H1 (cell line): ENCODE measurements at regions not wholly inside any gene's neighbourhood (a gene's known extent, or its start where the extent isn't known, plus 50 kb on each side); places are given as distances from the start of the nearest gene placed in this dataset.

Experiments used
- CTCF ChIA-PET: fragments of 300-600 bp; sonication (Branson Sonifier 250); formaldehyde crosslinking; loops from one replicate; lab custom pipeline; 2021; ENCODE audit not compliant: partially characterized antibody; lab: Charles Lee
- POLR2A ChIA-PET: fragments of 300-600 bp; sonication (Branson Sonifier 250); formaldehyde crosslinking; loops from one replicate; lab custom pipeline; 2021; ENCODE audit warnings: inconsistent platforms; ENCODE audit not compliant: partially characterized antibody; lab: Charles Lee
- DNase-seq, 2 experiments: peaks; one replicate each; pipeline versions ENCODE4 v3.0.0 to v3.0.0-alpha.2; 2010 to 2022; ENCODE audit warnings: low spot score in 2 of 2, low read depth in 1 of 2, mixed read lengths in 1 of 2
- FAIRE-seq: peaks from 2 replicates; lab custom pipeline; 2011; peaks lifted over from hg19 to GRCh38; lab: Jason Lieb, UNC
- H2AFZ ChIP-seq: 2 replicates; pipeline ENCODE4 v1.8.1; 2012; ENCODE audit warnings: low read length, inconsistent platforms
- H2AK5ac ChIP-seq: 2 replicates; pipeline ENCODE4 v1.6.1; 2013; ENCODE audit warnings: low read depth, low read length
- H2BK120ac ChIP-seq: replicated peaks from 2 replicates; pipeline ENCODE3; 2013; ENCODE audit warnings: low read depth, low read length, inconsistent platforms
- H2BK12ac ChIP-seq: 2 replicates; pipeline ENCODE4 v1.6.1; 2013; ENCODE audit warnings: low read depth, low read length
- H2BK15ac ChIP-seq: 2 replicates; pipeline ENCODE4 v1.6.1; 2013; ENCODE audit warnings: low read length
- H2BK20ac ChIP-seq: 2 replicates; pipeline ENCODE4 v1.6.1; 2013; ENCODE audit warnings: low read length
- H2BK5ac ChIP-seq: 2 replicates; pipeline ENCODE4 v1.6.1; 2013; ENCODE audit warnings: low read depth, low read length
- H3K14ac ChIP-seq: 2 replicates; pipeline ENCODE4 v1.6.1; 2013; ENCODE audit warnings: inconsistent platforms; ENCODE audit not compliant: insufficient read length
- H3K18ac ChIP-seq: 2 replicates; pipeline ENCODE4 v1.6.1; 2013; ENCODE audit warnings: low read length; ENCODE audit errors: extremely low read depth
- H3K23ac ChIP-seq: 2 replicates; pipeline ENCODE4 v1.6.1; 2013; ENCODE audit warnings: inconsistent platforms; ENCODE audit not compliant: insufficient read length
- H3K23me2 ChIP-seq: 2 replicates; pipeline ENCODE4 v1.6.1; 2013; ENCODE audit warnings: low read depth, low read length
- H3K27ac ChIP-seq: 2 replicates; pipeline ENCODE4 v1.6.1; 2011; ENCODE audit warnings: low read depth, low read length, inconsistent platforms
- H3K27me3 ChIP-seq, 4 experiments: replicated peaks in 1 of 4; 1 replicate in 1 of 4; 2 replicates in 3 of 4; pipeline versions ENCODE4 v1.6.1 to v1.8.1; 2011 to 2013; ENCODE audit warnings: low read length in 3 of 4, mild to moderate bottlenecking in 3 of 4, inconsistent platforms in 2 of 4, mixed read lengths in 2 of 4, moderate library complexity in 1 of 4; ENCODE audit not compliant: control insufficient read depth in 3 of 4, insufficient read depth in 3 of 4; ENCODE audit errors: extremely low read depth in 1 of 4
- H3K36me3 ChIP-seq, 4 experiments: 2 replicates each; pipeline versions ENCODE4 v1.6.1 to v1.8.1; 2011 to 2013; ENCODE audit warnings: mild to moderate bottlenecking in 4 of 4, low read length in 3 of 4, moderate library complexity in 2 of 4, control low read depth in 1 of 4, inconsistent platforms in 1 of 4; ENCODE audit not compliant: insufficient read depth in 4 of 4, control insufficient read depth in 2 of 4
- H3K4ac ChIP-seq: replicated peaks from 2 replicates; pipeline ENCODE3; 2013; ENCODE audit warnings: low read length, low read depth, mixed read lengths, inconsistent platforms; ENCODE audit not compliant: insufficient read length
- H3K4me1 ChIP-seq, 4 experiments: replicated peaks in 1 of 4; 1 replicate in 1 of 4; 2 replicates in 3 of 4; pipeline versions ENCODE4 v1.6.1 to v1.8.1; 2011 to 2013; ENCODE audit warnings: low read length in 3 of 4, inconsistent platforms in 2 of 4, mixed read lengths in 1 of 4; ENCODE audit not compliant: insufficient read depth in 4 of 4, control insufficient read depth in 3 of 4
- H3K4me2 ChIP-seq, 2 experiments: 2 replicates each; pipeline versions ENCODE4 v1.6.1 to v1.8.1; 2011 to 2013; ENCODE audit warnings: low read depth in 2 of 2, low read length in 2 of 2, control low read depth in 1 of 2, inconsistent platforms in 1 of 2, mild to moderate bottlenecking in 1 of 2; ENCODE audit not compliant: insufficient read depth in 1 of 2
- H3K4me3 ChIP-seq, 4 experiments: fragments of 200-600, 300-600 bp in 1 of 4; sonication (generic), shearing (Covaris generic), sonication (Bioruptor Twin) in 1 of 4; 2 replicates each; pipeline versions ENCODE4 v1.5.1 to v1.8.1; 2011 to 2016; ENCODE audit warnings: low read length in 4 of 4, low read depth in 3 of 4, control low read depth in 2 of 4, inconsistent platforms in 2 of 4, mild to moderate bottlenecking in 2 of 4, mixed read lengths in 1 of 4, moderate library complexity in 1 of 4; ENCODE audit not compliant: insufficient read depth in 2 of 4; ENCODE audit errors: extremely low read depth in 1 of 4
- H3K56ac ChIP-seq: replicated peaks from 2 replicates; pipeline ENCODE3; 2013; ENCODE audit warnings: low read depth, mild to moderate bottlenecking, mixed read lengths, low read length, inconsistent platforms; ENCODE audit not compliant: insufficient read length
- H3K79me1 ChIP-seq: 2 replicates; pipeline ENCODE4 v1.6.1; 2013; ENCODE audit warnings: low read depth, low read length, control low read depth
- H3K79me2 ChIP-seq, 2 experiments: 2 replicates each; pipeline versions ENCODE4 v1.6.1 to v1.8.1; 2012 to 2013; ENCODE audit warnings: low read length in 2 of 2, mild to moderate bottlenecking in 2 of 2, inconsistent platforms in 1 of 2; ENCODE audit not compliant: insufficient read depth in 2 of 2, control insufficient read depth in 1 of 2
- H3K9ac ChIP-seq, 4 experiments: replicated peaks in 1 of 4; 1 replicate in 1 of 4; 2 replicates in 3 of 4; pipeline versions ENCODE4 v1.6.1 to v1.8.1; 2011 to 2013; ENCODE audit warnings: low read depth in 3 of 4, low read length in 3 of 4, control low read depth in 2 of 4, mild to moderate bottlenecking in 2 of 4, moderate library complexity in 2 of 4, inconsistent platforms in 1 of 4; ENCODE audit errors: extremely low read depth in 1 of 4
- H3K9me3 ChIP-seq, 2 experiments: 2 replicates each; pipeline versions ENCODE4 v1.6.1 to v1.8.1; 2012 to 2013; ENCODE audit warnings: mild to moderate bottlenecking in 2 of 2, moderate library complexity in 2 of 2, control low read depth in 1 of 2, inconsistent platforms in 1 of 2, low read depth in 1 of 2, low read length in 1 of 2, mixed read lengths in 1 of 2; ENCODE audit not compliant: insufficient read depth in 2 of 2
- H4K20me1 ChIP-seq, 2 experiments: replicated peaks in 1 of 2; 2 replicates each; pipeline versions ENCODE3 to v1.8.1; 2011 to 2013; ENCODE audit warnings: inconsistent platforms in 2 of 2, low read length in 2 of 2, mild to moderate bottlenecking in 1 of 2; ENCODE audit not compliant: insufficient read depth in 2 of 2, control insufficient read depth in 1 of 2
- H4K5ac ChIP-seq: 2 replicates; pipeline ENCODE4 v1.6.1; 2013; ENCODE audit warnings: low read length, low read depth, mixed read lengths, inconsistent platforms; ENCODE audit not compliant: insufficient read length
- H4K8ac ChIP-seq: 2 replicates; pipeline ENCODE4 v1.8.0; 2013; ENCODE audit warnings: mild to moderate bottlenecking, moderate library complexity, low read length, inconsistent platforms; ENCODE audit not compliant: insufficient read depth; ENCODE audit errors: extremely low read depth
- H4K91ac ChIP-seq: replicated peaks from 2 replicates; pipeline ENCODE3; 2013; ENCODE audit warnings: low read length, mixed read lengths, inconsistent platforms; ENCODE audit not compliant: insufficient read length
- CBX5 ChIP-seq: fragments of 300-800, 300-1000 bp; sonication (generic); IDR thresholded peaks from 2 replicates; pipeline ENCODE4 v1.7.1; 2016; ENCODE audit warnings: antibody characterized with exemption, low read length, low read depth
- CHD2 ChIP-seq: IDR thresholded peaks from 2 replicates; pipeline ENCODE4 v1.6.1; 2012; ENCODE audit warnings: low read length, improper control_type of control experiment
- HDAC2 ChIP-seq, 2 experiments: fragments of 300-600 bp in 1 of 2; sonication (generic) in 1 of 2; IDR thresholded peaks; 2 replicates each; pipeline ENCODE4 v1.6.1; 2011 to 2012; ENCODE audit warnings: low read depth in 2 of 2, low read length in 2 of 2, mild to moderate bottlenecking in 2 of 2, moderate library complexity in 2 of 2, borderline replicate concordance in 1 of 2, inconsistent platforms in 1 of 2
- POLR2A ChIP-seq, 2 experiments: IDR thresholded peaks; 1 replicate in 1 of 2; 2 replicates in 1 of 2; pipeline ENCODE4 v1.6.1; 2011; ENCODE audit warnings: low read depth in 2 of 2, low read length in 2 of 2, mild to moderate bottlenecking in 2 of 2; ENCODE audit errors: control extremely low read depth in 1 of 2
- SIN3A ChIP-seq, 2 experiments: IDR thresholded peaks in 1 of 2; conservative IDR thresholded peaks in 1 of 2; 2 replicates each; pipeline ENCODE4 v1.6.1; 2011 to 2012; ENCODE audit warnings: low read length in 2 of 2, improper control_type of control experiment in 1 of 2, low read depth in 1 of 2, mild to moderate bottlenecking in 1 of 2
- SIRT6 ChIP-seq: IDR thresholded peaks from one replicate; pipeline ENCODE4 v1.7.1; 2012; ENCODE audit warnings: low read length, inconsistent platforms
- SRF ChIP-seq: IDR thresholded peaks from 2 replicates; pipeline ENCODE4 v1.6.1; 2011; ENCODE audit warnings: mild to moderate bottlenecking, low read depth, low read length, moderate library complexity
- WGBS, 2 experiments: shearing (Covaris generic) in 1 of 2; methylation state at CpG; one replicate each; pipeline versions ENCODE4 v1.1.6 to v1.1.7; 2013 to 2015; ENCODE audit warnings: low lambda C conversion rate in 2 of 2, mixed read lengths in 2 of 2, inconsistent platforms in 1 of 2, low coverage in 1 of 2, missing lambda C conversion rate in 1 of 2; ENCODE audit not compliant: insufficient replicate concordance in 2 of 2, insufficient coverage in 1 of 2, insufficient read length in 1 of 2; ENCODE audit errors: extremely low coverage in 1 of 2, missing lambda C conversion rate in 1 of 2; 5-methylcytosine and 5-hydroxymethylcytosine counted together

DNA sequence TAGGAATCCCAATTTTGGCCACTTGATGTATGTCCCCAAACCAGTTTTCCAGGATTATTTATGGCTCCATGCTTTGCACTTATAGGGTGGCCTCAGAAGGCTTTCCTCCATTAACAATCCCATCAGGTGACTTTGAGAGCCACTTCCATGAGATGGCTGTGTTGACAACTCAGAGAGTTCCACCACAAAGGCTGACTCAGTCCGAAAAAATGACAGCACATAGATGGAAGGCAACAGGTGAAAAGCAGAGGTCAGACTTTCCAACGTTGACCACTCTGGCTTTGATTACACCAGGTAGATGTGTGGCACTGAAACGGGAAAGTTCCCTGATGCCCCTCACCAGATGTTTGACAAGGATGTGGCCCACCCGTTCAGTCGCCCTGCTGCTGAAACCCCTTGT is 431.4 kb upstream of the TNP1 start:
- Histone ChIP-seq H3K79me2 (no peaks in the 10 kb centered on the region), H3K4ac (no peak overlapping the region), H3K4me3 (no peak overlapping the region), H2BK12ac (no peak overlapping the region), H2AK5ac (no peak overlapping the region), H2AFZ (no peak overlapping the region), H3K36me3 (peaks cover 0 to 4% (median 0%) of the 10 kb centered on the region in 4 experiments; a peak in 2 of 8 replicates), H2BK5ac (no peak overlapping the region), H3K79me1 (no peaks in the 10 kb centered on the region), H2BK15ac (no peak overlapping the region), H4K20me1 (peaks cover 0 to 2% of the 10 kb centered on the region in 2 experiments), H2BK20ac (no peak overlapping the region), H3K56ac (no peak overlapping the region), H3K9me3 (peaks cover 16 to 19% of the 10 kb centered on the region in 2 experiments), H3K27me3 (no peaks in the 10 kb centered on the region), H3K23ac (no peak overlapping the region), H4K91ac (no peak overlapping the region), H3K14ac (no peak overlapping the region), H3K27ac (no peak overlapping the region), H3K18ac (no peak overlapping the region), H2BK120ac (no peak overlapping the region), H4K8ac (no peak overlapping the region), H3K9ac (no peak overlapping the region), H4K5ac (no peak overlapping the region), H3K23me2 (no peaks in the 10 kb centered on the region), H3K4me1 (peaks cover 3 to 10% (median 5%) of the 10 kb centered on the region in 4 experiments; a peak in 4 of 7 replicates), H3K4me2 (no peak overlapping the region)
- DNase-seq (no peak), FAIRE-seq (no peak)
- 99% methylated on average over 5 of the region's 5 CpGs; no CpG with 5 or more reads in 1 of the 2 experiments for WGBS, 2 experiments
- ChIA-PET POLR2A (no interaction called here), CTCF (interaction anchor here (0.6 to 1.3 kb wide), 3 partner anchors 125 to 614 kb away, joined by 3 to 4 read pairs (median 3); no protein-coding TSS in a partner anchor)
- TF ChIP-seq CBX5 (no peak), HDAC2 (IDR thresholded peaks at IDR 0.05; ENCODE audit: borderline replicate concordance in 1 of 2, low read depth in 2 of 2, low read length in 2 of 2) (no peak), SIN3A (conservative IDR thresholded peaks at IDR 0.05 in 1 of 2, IDR thresholded peaks at IDR 0.05 in 1 of 2; ENCODE audit: low read depth in 1 of 2, low read length in 2 of 2) (no peak), POLR2A (IDR thresholded peaks at IDR 0.05; ENCODE audit: control extremely low read depth in 1 of 2, low read depth in 2 of 2, low read length in 2 of 2) (no peak), SIRT6 (no peak), CHD2 (no peak), SRF (no peak)
